Endothelial cell of umbilical vein (primary cell): ENCODE measurements at regions not wholly inside any gene's neighbourhood (a gene's known extent, or its start where the extent isn't known, plus 50 kb on each side); places are given as distances from the start of the nearest gene placed in this dataset.

ENCODE experiments used
- POLR2A ChIP-seq: IDR thresholded peaks from 2 replicates; pipeline ENCODE4 v1.6.1; 2012; ENCODE audit warnings: low read depth, mild to moderate bottlenecking, control low read depth, low read length
- TF ChIP-seq, protein P1 (sequence below), 2 donors: IDR thresholded peaks; 1 replicate in 1 of 2; 2 replicates in 1 of 2; pipeline ENCODE4 v1.5.1; 2011; ENCODE audit warnings: low read length in 2 of 2, mild to moderate bottlenecking in 2 of 2, moderate library complexity in 2 of 2, control low read depth in 1 of 2, inconsistent platforms in 1 of 2, low read depth in 1 of 2; ENCODE audit not compliant: insufficient read depth in 1 of 2; ENCODE audit errors: extremely low read depth in 1 of 2

DNA sequence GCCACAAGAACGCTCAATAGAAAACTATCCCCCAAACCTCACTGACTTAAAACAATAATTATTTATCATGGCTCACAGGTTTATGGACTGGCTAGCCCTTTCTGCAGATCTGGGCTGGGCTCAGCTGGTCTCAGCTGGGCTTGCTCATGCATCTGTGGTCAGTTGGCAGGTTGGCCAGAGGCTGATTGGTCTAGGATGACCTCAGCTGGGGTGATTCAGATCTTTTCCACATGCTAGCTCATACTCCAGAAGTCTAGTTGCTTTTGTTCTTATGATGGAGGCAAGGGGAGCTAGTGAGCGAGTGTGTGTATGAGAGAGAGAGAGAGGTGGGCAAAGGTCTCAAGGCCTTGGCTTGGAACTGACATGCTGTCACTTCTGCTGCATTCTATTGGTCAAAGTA lies 181.2 kb upstream of the NRXN3 start:
- TF ChIP-seq, protein P1, sequence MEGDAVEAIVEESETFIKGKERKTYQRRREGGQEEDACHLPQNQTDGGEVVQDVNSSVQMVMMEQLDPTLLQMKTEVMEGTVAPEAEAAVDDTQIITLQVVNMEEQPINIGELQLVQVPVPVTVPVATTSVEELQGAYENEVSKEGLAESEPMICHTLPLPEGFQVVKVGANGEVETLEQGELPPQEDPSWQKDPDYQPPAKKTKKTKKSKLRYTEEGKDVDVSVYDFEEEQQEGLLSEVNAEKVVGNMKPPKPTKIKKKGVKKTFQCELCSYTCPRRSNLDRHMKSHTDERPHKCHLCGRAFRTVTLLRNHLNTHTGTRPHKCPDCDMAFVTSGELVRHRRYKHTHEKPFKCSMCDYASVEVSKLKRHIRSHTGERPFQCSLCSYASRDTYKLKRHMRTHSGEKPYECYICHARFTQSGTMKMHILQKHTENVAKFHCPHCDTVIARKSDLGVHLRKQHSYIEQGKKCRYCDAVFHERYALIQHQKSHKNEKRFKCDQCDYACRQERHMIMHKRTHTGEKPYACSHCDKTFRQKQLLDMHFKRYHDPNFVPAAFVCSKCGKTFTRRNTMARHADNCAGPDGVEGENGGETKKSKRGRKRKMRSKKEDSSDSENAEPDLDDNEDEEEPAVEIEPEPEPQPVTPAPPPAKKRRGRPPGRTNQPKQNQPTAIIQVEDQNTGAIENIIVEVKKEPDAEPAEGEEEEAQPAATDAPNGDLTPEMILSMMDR (IDR thresholded peaks at IDR 0.05; ENCODE audit: extremely low read depth in 1 of 2, insufficient read depth in 1 of 2, low read depth in 1 of 2, low read length in 2 of 2) = no peak
- TF ChIP-seq POLR2A = no peak
